Caco-2 (cell line): ENCODE measurements at regions not wholly inside any gene's neighbourhood (a gene's known extent, or its start where the extent isn't known, plus 50 kb on each side); places are given as distances from the start of the nearest gene placed in this dataset.

Experiments
- BruUV-seq: library from RNA; stranded (reverse); fragments of 400-500 nt; replicated peaks from 2 replicates; lab custom pipeline; 2021; lab: Mats Ljungman, UMichigan
- CTCF ChIA-PET: fragments of 300-600 bp; sonication (Branson Sonifier 250); formaldehyde crosslinking; loops from one replicate; lab custom pipeline; 2022; ENCODE audit warnings: antibody characterized with exemption; lab: Charles Lee
- POLR2A ChIA-PET: fragments of 300-600 bp; sonication (Branson Sonifier 250); formaldehyde crosslinking; loops from one replicate; lab custom pipeline; 2022; ENCODE audit warnings: antibody characterized with exemption; lab: Charles Lee
- DNase-seq, 2 experiments: peaks; one replicate each; pipeline versions ENCODE4 v3.0.0 to v3.0.0-alpha.2; 2020 to 2022
- H3K27me3 ChIP-seq: replicated peaks from 2 replicates; pipeline ENCODE4 v1.6.0; 2011; ENCODE audit warnings: low read length; ENCODE audit not compliant: control insufficient read depth, insufficient read depth
- H3K36me3 ChIP-seq: 2 replicates; pipeline ENCODE4 v1.5.1; 2011; ENCODE audit warnings: low read length; ENCODE audit not compliant: control insufficient read depth, insufficient read depth
- H3K4me1 ChIP-seq: fragments of 250-450 bp; sonication (Bioruptor Pico); 2 replicates; pipeline ENCODE4 v1.5.1; 2020; ENCODE audit warnings: mild to moderate bottlenecking
- H3K4me3 ChIP-seq: 2 replicates; pipeline ENCODE4 v1.5.1; 2011; ENCODE audit warnings: low read depth, mild to moderate bottlenecking, control low read depth, low read length
- H3K9me3 ChIP-seq: fragments of 250-450 bp; sonication (Bioruptor Pico); 2 replicates; pipeline ENCODE4 v1.5.1; 2020; ENCODE audit warnings: mild to moderate bottlenecking, moderate library complexity
- H3K27ac Mint-ChIP-seq: one replicate; pipeline ENCODE4 v1.8.0; 2022; ENCODE audit warnings: mixed read lengths; ENCODE audit not compliant: unreplicated experiment
- H3K27me3 Mint-ChIP-seq: one replicate; pipeline ENCODE4 v1.8.0; 2022; ENCODE audit warnings: mixed read lengths; ENCODE audit not compliant: insufficient read depth, unreplicated experiment
- H3K36me3 Mint-ChIP-seq: one replicate; pipeline ENCODE4 v1.8.0; 2022; ENCODE audit warnings: mild to moderate bottlenecking, mixed read lengths; ENCODE audit not compliant: insufficient read depth, unreplicated experiment
- H3K4me1 Mint-ChIP-seq: one replicate; pipeline ENCODE4 v1.8.0; 2022; ENCODE audit warnings: low read depth, mixed read lengths; ENCODE audit not compliant: unreplicated experiment
- H3K4me3 Mint-ChIP-seq: one replicate; pipeline ENCODE4 v1.8.0; 2022; ENCODE audit warnings: mild to moderate bottlenecking, moderate library complexity, mixed read lengths; ENCODE audit not compliant: unreplicated experiment
- H3K9me3 Mint-ChIP-seq: one replicate; pipeline ENCODE4 v1.8.0; 2022; ENCODE audit warnings: mixed read lengths; ENCODE audit not compliant: unreplicated experiment
- CTCF ChIP-seq, 2 experiments: fragments of 200-600 bp in 1 of 2; IDR thresholded peaks; 1 replicate in 1 of 2; 2 replicates in 1 of 2; pipeline versions ENCODE4 v1.5.1 to v1.8.0; 2011 to 2022; ENCODE audit warnings: antibody characterized with exemption in 1 of 2, control low read depth in 1 of 2, inconsistent platforms in 1 of 2, low read depth in 1 of 2, low read length in 1 of 2, mild to moderate bottlenecking in 1 of 2, moderate library complexity in 1 of 2; ENCODE audit not compliant: insufficient read depth in 1 of 2, severe bottlenecking in 1 of 2, unreplicated experiment in 1 of 2
- intact Hi-C: fragments of 100-400 bp; cut with micrococcal nuclease; formaldehyde crosslinking; loops from one replicate; pipeline ENCODE4 v1.10.0; 2022; ENCODE audit not compliant: unreplicated experiment

GRCh38 chr12:94039199-94039840 lies 109.1 kb upstream of the PLXNC1 start:
- peaks cover 7% of the 10 kb centered on the region; the same call in 1 of the 2 replicates for H3K9me3 ChIP-seq
- no peaks in the 10 kb centered on the region for H3K36me3 ChIP-seq
- no peaks in the 10 kb centered on the region for H3K4me1 Mint-ChIP-seq
- ChIA-PET POLR2A (no interaction called here), CTCF (no interaction called here)
- DNase-seq, result no peak
- no peaks in the 10 kb centered on the region for H3K4me1 ChIP-seq
- BruUV-seq, result no TSS peak
- no peak for TF ChIP-seq CTCF (IDR thresholded peaks at IDR 0.05; ENCODE audit: insufficient read depth in 1 of 2, low read depth in 1 of 2, low read length in 1 of 2, severe bottlenecking in 1 of 2, unreplicated experiment in 1 of 2)
- no peaks in the 10 kb centered on the region for H3K27me3 ChIP-seq
- no peak overlapping the region for H3K4me3 Mint-ChIP-seq
- no peaks in the 10 kb centered on the region for H3K27me3 Mint-ChIP-seq
- H3K9me3 Mint-ChIP-seq, result peaks cover 21% of the 10 kb centered on the region
- H3K27ac Mint-ChIP-seq, result no peak overlapping the region
- intact Hi-C loops, result no loop called here
- no peaks in the 10 kb centered on the region for H3K36me3 Mint-ChIP-seq
- H3K4me3 ChIP-seq, result no peak overlapping the region

- Histone ChIP-seq H3K9me3 (peaks cover 7% of the 10 kb centered on the region; the same call in 1 of the 2 replicates), H3K36me3 (no peaks in the 10 kb centered on the region), H3K4me1 (no peaks in the 10 kb centered on the region), H3K4me3 (no peak overlapping the region), H3K27me3 (no peaks in the 10 kb centered on the region)
- Mint-ChIP-seq H3K9me3 (peaks cover 21% of the 10 kb centered on the region), H3K27ac (no peak overlapping the region), H3K36me3 (no peaks in the 10 kb centered on the region), H3K27me3 (no peaks in the 10 kb centered on the region), H3K4me1 (no peaks in the 10 kb centered on the region), H3K4me3 (no peak overlapping the region)
- no TSS peak for BruUV-seq
- POLR2A ChIA-PET, result no interaction called here
- CTCF ChIA-PET, result no interaction called here
- intact Hi-C loops, result no loop called here
- no peak for TF ChIP-seq CTCF (IDR thresholded peaks at IDR 0.05; ENCODE audit: insufficient read depth in 1 of 2, low read depth in 1 of 2, low read length in 1 of 2, severe bottlenecking in 1 of 2, unreplicated experiment in 1 of 2)
- no peak for DNase-seq
Observed at GRCh38 chr12:94039914-94040313, 108.5 kb upstream of the PLXNC1 start.

GRCh38 chr12:94041850-94042249 lies 106.5 kb upstream of the PLXNC1 start:
- no peaks in the 10 kb centered on the region for H3K4me1 ChIP-seq
- H3K9me3 ChIP-seq, result peaks cover 7% of the 10 kb centered on the region; the same call in 1 of the 2 replicates
- no peaks in the 10 kb centered on the region for H3K36me3 ChIP-seq
- no peak overlapping the region for H3K4me3 ChIP-seq
- DNase-seq, result no peak
- no peaks in the 10 kb centered on the region for H3K36me3 Mint-ChIP-seq
- intact Hi-C loops, result no loop called here
- no peak overlapping the region for H3K4me3 Mint-ChIP-seq
- H3K27ac Mint-ChIP-seq, result no peak overlapping the region
- no peaks in the 10 kb centered on the region for H3K27me3 ChIP-seq
- H3K9me3 Mint-ChIP-seq, result peaks cover 21% of the 10 kb centered on the region
- no peaks in the 10 kb centered on the region for H3K27me3 Mint-ChIP-seq
- TF ChIP-seq CTCF (IDR thresholded peaks at IDR 0.05; ENCODE audit: insufficient read depth in 1 of 2, low read depth in 1 of 2, low read length in 1 of 2, severe bottlenecking in 1 of 2, unreplicated experiment in 1 of 2), result no peak
- ChIA-PET POLR2A (no interaction called here), CTCF (no interaction called here)
- H3K4me1 Mint-ChIP-seq, result no peaks in the 10 kb centered on the region
- BruUV-seq, result no TSS peak
